ENCODE measurements at regions not wholly inside any gene's neighbourhood (a gene's known extent, or its start where the extent isn't known, plus 50 kb on each side); places are given as distances from the start of the nearest gene placed in this dataset.

GRCh38 chr6:156110249-156110648 is 654.6 kb upstream of the NOX3 start:
- Histone ChIP-seq H3K9me3 (no peaks in the 10 kb centered on the region), H3K27ac (no peak overlapping the region), H3K36me3 (no peaks in the 10 kb centered on the region), H3K27me3 (no peaks in the 10 kb centered on the region), H3K4me3 (no peak overlapping the region), H3K4me1 (no peaks in the 10 kb centered on the region)
- 56 to 90% methylated on average over 2 of the region's 2 CpGs for WGBS, 2 donors
- ATAC-seq (ENCODE audit: low FRiP score in 2 of 2) (no peak), DNase-seq (no peak)
- TF ChIP-seq EP300 (IDR thresholded peaks at IDR 0.05), result no peak
- no peak for TF ChIP-seq CTCF (IDR thresholded peaks at IDR 0.05)
- no peak for TF ChIP-seq POLR2AphosphoS5 (IDR thresholded peaks at IDR 0.05)
- TF ChIP-seq POLR2A (IDR thresholded peaks at IDR 0.05), result no peak

- Histone ChIP-seq H3K27ac (no peak overlapping the region), H3K9me3 (no peaks in the 10 kb centered on the region), H3K36me3 (no peaks in the 10 kb centered on the region), H3K27me3 (no peaks in the 10 kb centered on the region), H3K4me3 (no peak overlapping the region), H3K4me1 (no peaks in the 10 kb centered on the region)
- 55 to 81% methylated on average over 1 of the region's 1 CpG for WGBS, 2 donors
- no peak for TF ChIP-seq EP300 (IDR thresholded peaks at IDR 0.05)
- no peak for TF ChIP-seq POLR2AphosphoS5 (IDR thresholded peaks at IDR 0.05)
- no peak for TF ChIP-seq CTCF (IDR thresholded peaks at IDR 0.05)
- no peak for ATAC-seq (ENCODE audit: low FRiP score in 2 of 2)
- no peak for DNase-seq
Observed at GRCh38 chr6:156109713-156110112, 654.1 kb upstream of the NOX3 start.

- Histone ChIP-seq H3K27ac (no peak overlapping the region), H3K4me3 (no peak overlapping the region), H3K9me3 (no peaks in the 10 kb centered on the region), H3K27me3 (no peaks in the 10 kb centered on the region), H3K36me3 (no peaks in the 10 kb centered on the region), H3K4me1 (no peaks in the 10 kb centered on the region)
- no peak for TF ChIP-seq CTCF (IDR thresholded peaks at IDR 0.05)
- no peak for TF ChIP-seq POLR2A (IDR thresholded peaks at IDR 0.05)
- TF ChIP-seq POLR2AphosphoS5 (IDR thresholded peaks at IDR 0.05), result no peak
- TF ChIP-seq EP300 (IDR thresholded peaks at IDR 0.05), result no peak
- DNase-seq, result no peak
- peak in 1 of 2 donors; percentile 53 for ATAC-seq (ENCODE audit: low FRiP score in 2 of 2)
- 63 to 80% methylated on average over 15 of the region's 15 CpGs for WGBS, 2 donors
Observed at GRCh38 chr6:156107624-156108101, 652.0 kb upstream of the NOX3 start.

GRCh38 chr6:156102129-156102528 is 646.5 kb upstream of the NOX3 start:
- H3K4me3 ChIP-seq, result no peak overlapping the region
- H3K4me1 ChIP-seq, result no peaks in the 10 kb centered on the region
- no peak for DNase-seq
- TF ChIP-seq EP300 (IDR thresholded peaks at IDR 0.05) (no peak), CTCF (IDR thresholded peaks at IDR 0.05) (no peak), POLR2AphosphoS5 (IDR thresholded peaks at IDR 0.05) (no peak), POLR2A (IDR thresholded peaks at IDR 0.05) (no peak)
- ATAC-seq (ENCODE audit: low FRiP score in 2 of 2), result no peak
- no peaks in the 10 kb centered on the region for H3K27me3 ChIP-seq
- no peaks in the 10 kb centered on the region for H3K36me3 ChIP-seq
- no peak overlapping the region for H3K27ac ChIP-seq
- no peaks in the 10 kb centered on the region for H3K9me3 ChIP-seq
- WGBS, 2 donors, result 81 to 83% methylated on average over 3 of the region's 3 CpGs

GRCh38 chr6:156098839-156099238 is 643.2 kb upstream of the NOX3 start:
- no peak overlapping the region for H3K27ac ChIP-seq
- H3K27me3 ChIP-seq, result no peaks in the 10 kb centered on the region
- H3K36me3 ChIP-seq, result no peaks in the 10 kb centered on the region
- ATAC-seq (ENCODE audit: low FRiP score in 2 of 2) (no peak), DNase-seq (no peak)
- no peaks in the 10 kb centered on the region for H3K9me3 ChIP-seq
- H3K4me1 ChIP-seq, result no peaks in the 10 kb centered on the region
- no peak overlapping the region for H3K4me3 ChIP-seq
- TF ChIP-seq EP300 (IDR thresholded peaks at IDR 0.05), result no peak
- no peak for TF ChIP-seq POLR2A (IDR thresholded peaks at IDR 0.05)
- WGBS, 2 donors, result 91 to 95% methylated on average over 1 of the region's 1 CpG

Measured in upper lobe of left lung (tissue), 6 donors.